Muscle of leg (tissue), 3 donors: ENCODE measurements at regions not wholly inside any gene's neighbourhood (a gene's known extent, or its start where the extent isn't known, plus 50 kb on each side); places are given as distances from the start of the nearest gene placed in this dataset.

Experiments
- DNase-seq: peaks from one replicate; pipeline ENCODE4 v3.0.0; 2013
- H3K27ac ChIP-seq: one replicate; pipeline ENCODE4 v1.5.1; 2013; ENCODE audit warnings: mild to moderate bottlenecking, low read length, control low read depth
- H3K27me3 ChIP-seq: one replicate; pipeline ENCODE4 v1.6.1; 2013; ENCODE audit warnings: low read length; ENCODE audit not compliant: control insufficient read depth, insufficient read depth
- H3K36me3 ChIP-seq: one replicate; pipeline ENCODE4 v1.6.1; 2013; ENCODE audit warnings: low read length; ENCODE audit not compliant: control insufficient read depth, insufficient read depth
- H3K4me1 ChIP-seq: one replicate; pipeline ENCODE4 v1.6.1; 2013; ENCODE audit warnings: low read length; ENCODE audit not compliant: control insufficient read depth, insufficient read depth
- H3K4me3 ChIP-seq: one replicate; pipeline ENCODE4 v1.5.1; 2013; ENCODE audit warnings: low read length, control low read depth
- H3K9me3 ChIP-seq: replicated peaks from 2 replicates; pipeline ENCODE4 v1.6.1; 2013; ENCODE audit warnings: low read depth, low read length; ENCODE audit not compliant: control insufficient read depth
- WGBS: methylation state at CpG from one replicate; pipeline ENCODE4 v1.1.5; 2013; ENCODE audit warnings: missing lambda C conversion rate; ENCODE audit not compliant: insufficient coverage; 5-methylcytosine and 5-hydroxymethylcytosine counted together

- H3K4me1 ChIP-seq = peaks cover 3% of the 10 kb centered on the region
- H3K27ac ChIP-seq = no peak overlapping the region
- H3K4me3 ChIP-seq = no peak overlapping the region
- no peaks in the 10 kb centered on the region for H3K27me3 ChIP-seq
- WGBS = no CpG with 5 or more reads among the region's 2 CpGs
- DNase-seq = no peak
- H3K9me3 ChIP-seq = no peaks in the 10 kb centered on the region
- no peaks in the 10 kb centered on the region for H3K36me3 ChIP-seq
These were observed 83.7 kb downstream of the TMEM215 start for GRCh38 chr9:32867026-32867425.

- no peak overlapping the region for H3K27ac ChIP-seq
- WGBS = 63% methylated on average over 2 of the region's 3 CpGs
- H3K27me3 ChIP-seq = no peaks in the 10 kb centered on the region
- peaks cover 3% of the 10 kb centered on the region for H3K4me1 ChIP-seq
- no peaks in the 10 kb centered on the region for H3K36me3 ChIP-seq
- no peaks in the 10 kb centered on the region for H3K9me3 ChIP-seq
- no peak for DNase-seq
- H3K4me3 ChIP-seq = no peak overlapping the region
These were observed 84.4 kb downstream of the TMEM215 start for GRCh38 chr9:32867601-32868204.

- H3K4me3 ChIP-seq = no peak overlapping the region
- peaks cover 3% of the 10 kb centered on the region for H3K4me1 ChIP-seq
- no peaks in the 10 kb centered on the region for H3K27me3 ChIP-seq
- 59% methylated on average over 3 of the region's 4 CpGs for WGBS
- no peaks in the 10 kb centered on the region for H3K36me3 ChIP-seq
- H3K9me3 ChIP-seq = no peaks in the 10 kb centered on the region
- no peak overlapping the region for H3K27ac ChIP-seq
- no peak for DNase-seq
These were observed 86.1 kb downstream of the TMEM215 start for GRCh38 chr9:32869404-32869803.

GRCh38 chr9:32873131-32873530 lies 89.8 kb downstream of the TMEM215 start:
- WGBS = 78% methylated on average over 6 of the region's 8 CpGs
- Histone ChIP-seq H3K4me1 (no peaks in the 10 kb centered on the region), H3K36me3 (no peaks in the 10 kb centered on the region), H3K4me3 (no peak overlapping the region), H3K27me3 (no peaks in the 10 kb centered on the region), H3K27ac (no peak overlapping the region), H3K9me3 (no peaks in the 10 kb centered on the region)
- DNase-seq = no peak

GRCh38 chr9:32873553-32873952 lies 90.2 kb downstream of the TMEM215 start:
- DNase-seq = no peak
- no peak overlapping the region for H3K27ac ChIP-seq
- H3K4me3 ChIP-seq = no peak overlapping the region
- H3K36me3 ChIP-seq = no peaks in the 10 kb centered on the region
- no peaks in the 10 kb centered on the region for H3K9me3 ChIP-seq
- 80% methylated on average over 1 of the region's 3 CpGs for WGBS
- H3K4me1 ChIP-seq = no peaks in the 10 kb centered on the region
- no peaks in the 10 kb centered on the region for H3K27me3 ChIP-seq

GRCh38 chr9:32875242-32875641 lies 91.9 kb downstream of the TMEM215 start:
- WGBS = no CpG with 5 or more reads among the region's 1 CpG
- Histone ChIP-seq H3K36me3 (no peaks in the 10 kb centered on the region), H3K27ac (no peak overlapping the region), H3K9me3 (no peaks in the 10 kb centered on the region), H3K4me1 (no peaks in the 10 kb centered on the region), H3K27me3 (no peaks in the 10 kb centered on the region), H3K4me3 (no peak overlapping the region)
- no peak for DNase-seq

GRCh38 chr9:32875748-32876147 lies 92.4 kb downstream of the TMEM215 start:
- H3K27ac ChIP-seq = no peak overlapping the region
- no peaks in the 10 kb centered on the region for H3K9me3 ChIP-seq
- H3K4me3 ChIP-seq = no peak overlapping the region
- 46% methylated on average over 2 of the region's 3 CpGs for WGBS
- no peaks in the 10 kb centered on the region for H3K36me3 ChIP-seq
- H3K27me3 ChIP-seq = no peaks in the 10 kb centered on the region
- H3K4me1 ChIP-seq = no peaks in the 10 kb centered on the region
- DNase-seq = no peak

GRCh38 chr9:32877103-32877502 lies 93.8 kb downstream of the TMEM215 start:
- no peak for DNase-seq
- H3K27ac ChIP-seq = no peak overlapping the region
- WGBS = 100% methylated on average over 1 of the region's 3 CpGs

GRCh38 chr9:32877639-32878217 lies 94.4 kb downstream of the TMEM215 start:
- H3K4me3 ChIP-seq = no peak overlapping the region
- H3K27ac ChIP-seq = no peak overlapping the region
- H3K9me3 ChIP-seq = no peaks in the 10 kb centered on the region
- no peak for DNase-seq
- 100% methylated on average over 2 of the region's 6 CpGs for WGBS
- no peaks in the 10 kb centered on the region for H3K36me3 ChIP-seq
- H3K4me1 ChIP-seq = no peaks in the 10 kb centered on the region
- no peaks in the 10 kb centered on the region for H3K27me3 ChIP-seq

More at GRCh38 chr9:32877103-32877502, 93.8 kb downstream of the TMEM215 start:
- no peaks in the 10 kb centered on the region for H3K4me1 ChIP-seq
- H3K36me3 ChIP-seq = no peaks in the 10 kb centered on the region
- no peaks in the 10 kb centered on the region for H3K27me3 ChIP-seq
- no peaks in the 10 kb centered on the region for H3K9me3 ChIP-seq
- H3K4me3 ChIP-seq = no peak overlapping the region

- Histone ChIP-seq H3K4me3 (no peak overlapping the region), H3K9me3 (no peaks in the 10 kb centered on the region), H3K4me1 (no peaks in the 10 kb centered on the region), H3K36me3 (no peaks in the 10 kb centered on the region), H3K27me3 (no peaks in the 10 kb centered on the region), H3K27ac (no peak overlapping the region)
- peak; percentile 35 for DNase-seq
- WGBS = 34% methylated on average over 3 of the region's 6 CpGs
These were observed 96.0 kb downstream of the TMEM215 start for GRCh38 chr9:32879335-32879734.

GRCh38 chr9:32881948-32882347 lies 98.6 kb downstream of the TMEM215 start:
- H3K36me3 ChIP-seq = no peaks in the 10 kb centered on the region
- H3K4me1 ChIP-seq = no peaks in the 10 kb centered on the region
- no peak for DNase-seq
- H3K27ac ChIP-seq = no peak overlapping the region
- H3K9me3 ChIP-seq = no peaks in the 10 kb centered on the region
- 92% methylated on average over 9 of the region's 10 CpGs for WGBS
- H3K27me3 ChIP-seq = no peaks in the 10 kb centered on the region
- H3K4me3 ChIP-seq = no peak overlapping the region
